ENCODE measurements at regions not wholly inside any gene's neighbourhood (a gene's known extent, or its start where the extent isn't known, plus 50 kb on each side); places are given as distances from the start of the nearest gene placed in this dataset.

DNA sequence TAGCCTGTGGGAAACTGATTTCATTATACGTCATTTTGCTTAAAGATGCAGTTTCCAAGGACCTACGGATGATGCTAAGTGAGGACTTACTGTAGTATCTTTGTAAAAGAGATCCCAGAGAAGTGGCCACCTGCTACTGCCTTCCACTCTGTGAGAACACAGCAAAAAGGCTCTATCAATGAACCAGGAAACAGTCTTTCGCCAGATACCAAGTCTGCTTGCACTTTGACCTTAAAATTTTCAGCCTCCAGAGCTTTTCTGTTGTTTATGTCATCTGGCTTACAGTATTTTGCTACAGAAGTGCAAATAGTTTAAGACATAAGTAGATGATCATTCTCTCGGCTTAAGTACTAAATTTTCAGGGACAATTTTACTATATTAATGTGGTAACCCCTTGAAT lies 847.9 kb upstream of the CHAC2 start:
- TF ChIP-seq EZH2phosphoT487 (IDR thresholded peaks at IDR 0.05; ENCODE audit: insufficient read depth, low read depth) (no peak), EZH2 (IDR thresholded peaks at IDR 0.05; ENCODE audit: insufficient read depth, poor library complexity, severe bottlenecking) (no peak)

Data from GM23248 (cell line).